ENCODE measurements at regions not wholly inside any gene's neighbourhood (a gene's known extent, or its start where the extent isn't known, plus 50 kb on each side); places are given as distances from the start of the nearest gene placed in this dataset.

- TF ChIP-seq, protein P1, sequence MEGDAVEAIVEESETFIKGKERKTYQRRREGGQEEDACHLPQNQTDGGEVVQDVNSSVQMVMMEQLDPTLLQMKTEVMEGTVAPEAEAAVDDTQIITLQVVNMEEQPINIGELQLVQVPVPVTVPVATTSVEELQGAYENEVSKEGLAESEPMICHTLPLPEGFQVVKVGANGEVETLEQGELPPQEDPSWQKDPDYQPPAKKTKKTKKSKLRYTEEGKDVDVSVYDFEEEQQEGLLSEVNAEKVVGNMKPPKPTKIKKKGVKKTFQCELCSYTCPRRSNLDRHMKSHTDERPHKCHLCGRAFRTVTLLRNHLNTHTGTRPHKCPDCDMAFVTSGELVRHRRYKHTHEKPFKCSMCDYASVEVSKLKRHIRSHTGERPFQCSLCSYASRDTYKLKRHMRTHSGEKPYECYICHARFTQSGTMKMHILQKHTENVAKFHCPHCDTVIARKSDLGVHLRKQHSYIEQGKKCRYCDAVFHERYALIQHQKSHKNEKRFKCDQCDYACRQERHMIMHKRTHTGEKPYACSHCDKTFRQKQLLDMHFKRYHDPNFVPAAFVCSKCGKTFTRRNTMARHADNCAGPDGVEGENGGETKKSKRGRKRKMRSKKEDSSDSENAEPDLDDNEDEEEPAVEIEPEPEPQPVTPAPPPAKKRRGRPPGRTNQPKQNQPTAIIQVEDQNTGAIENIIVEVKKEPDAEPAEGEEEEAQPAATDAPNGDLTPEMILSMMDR (IDR thresholded peaks at IDR 0.05), result no peak
- no peak for TF ChIP-seq EP300 (IDR thresholded peaks at IDR 0.05)
These were observed 233.4 kb downstream of the PABPC4L start for GRCh38 chr4:133968174-133968573.

Data from ovary (tissue), 3 donors.